Upper lobe of left lung (tissue), 6 donors: ENCODE measurements at regions not wholly inside any gene's neighbourhood (a gene's known extent, or its start where the extent isn't known, plus 50 kb on each side); places are given as distances from the start of the nearest gene placed in this dataset.

Source experiments
- ATAC-seq, 2 donors: fragments of 200-7000 bp; cut with Tn5 transposase; one replicate each; pipeline ENCODE4 v1.9.1; 2022; ENCODE audit warnings: mild to moderate bottlenecking in 2 of 2, moderate library complexity in 2 of 2; ENCODE audit not compliant: low FRiP score in 2 of 2
- DNase-seq, 2 donors: peaks; one replicate each; pipeline ENCODE4 v3.0.0-alpha.2; 2019 to 2020
- H3K27ac ChIP-seq, 4 donors: fragments of 200-600 bp; sonication (generic); one replicate each; pipeline ENCODE4 v1.5.1; 2016 to 2019
- H3K27me3 ChIP-seq, 4 donors: fragments of 200-600 bp; sonication (generic); one replicate each; pipeline ENCODE4 v1.5.1; 2017 to 2019
- H3K36me3 ChIP-seq, 4 donors: fragments of 200-600 bp; sonication (generic); one replicate each; pipeline ENCODE4 v1.5.1; 2016 to 2019
- H3K4me1 ChIP-seq, 4 donors: fragments of 200-600 bp; sonication (generic); one replicate each; pipeline ENCODE4 v1.5.1; 2018 to 2019
- H3K4me3 ChIP-seq, 4 donors: fragments of 200-600 bp; sonication (generic); one replicate each; pipeline ENCODE4 v1.5.1; 2017 to 2019; ENCODE audit warnings: mild to moderate bottlenecking in 2 of 4, moderate library complexity in 1 of 4
- H3K9me3 ChIP-seq, 4 donors: fragments of 200-600 bp; sonication (generic); one replicate each; pipeline ENCODE4 v1.5.1; 2018 to 2019
- EP300 ChIP-seq, 4 donors: sonication (generic); formaldehyde crosslinking; IDR thresholded peaks; one replicate each; pipeline ENCODE4 v1.5.1; 2017; ENCODE audit warnings: antibody characterized with exemption in 4 of 4, control low read depth in 2 of 4
- POLR2A ChIP-seq, 4 donors: fragments of 450-650 bp; IDR thresholded peaks; one replicate each; pipeline ENCODE4 v1.5.1; 2016 to 2017; ENCODE audit warnings: antibody characterized with exemption in 4 of 4, mild to moderate bottlenecking in 2 of 4
- POLR2AphosphoS5 ChIP-seq, 2 donors: sonication (generic); formaldehyde crosslinking; IDR thresholded peaks; one replicate each; pipeline ENCODE4 v1.5.1; 2017; ENCODE audit warnings: antibody characterized with exemption in 2 of 2
- WGBS, 2 donors: methylation state at CpG; one replicate each; pipeline ENCODE4 v1.1.5; 2017 to 2018; 5-methylcytosine and 5-hydroxymethylcytosine counted together
- TF ChIP-seq, protein P1 (sequence below), 6 experiments: fragments of 450-650 bp in 4 of 6; fragments of 200-600 bp in 2 of 6; sonication (generic) in 2 of 6; IDR thresholded peaks; one replicate each; pipeline ENCODE4 v1.5.1; 2016 to 2019; ENCODE audit warnings: antibody characterized with exemption in 6 of 6
- donor health status: DM: no; HTN: no; CAD: no; lungs with moderate emphysema.
- donor health status: DM: no; HTN: yes; CAD: no; lungs with severe emphysema.

GRCh38 chr15:91678003-91678402 is 175.5 kb upstream of the SLCO3A1 start:
- H3K27me3 ChIP-seq = no peaks in the 10 kb centered on the region
- H3K27ac ChIP-seq = no peak overlapping the region
- H3K36me3 ChIP-seq = no peaks in the 10 kb centered on the region
- peaks cover 4 to 12% (median 5%) of the 10 kb centered on the region in 4 donors for H3K9me3 ChIP-seq
- ATAC-seq (no peak), DNase-seq (no peak)
- TF ChIP-seq, protein P1, sequence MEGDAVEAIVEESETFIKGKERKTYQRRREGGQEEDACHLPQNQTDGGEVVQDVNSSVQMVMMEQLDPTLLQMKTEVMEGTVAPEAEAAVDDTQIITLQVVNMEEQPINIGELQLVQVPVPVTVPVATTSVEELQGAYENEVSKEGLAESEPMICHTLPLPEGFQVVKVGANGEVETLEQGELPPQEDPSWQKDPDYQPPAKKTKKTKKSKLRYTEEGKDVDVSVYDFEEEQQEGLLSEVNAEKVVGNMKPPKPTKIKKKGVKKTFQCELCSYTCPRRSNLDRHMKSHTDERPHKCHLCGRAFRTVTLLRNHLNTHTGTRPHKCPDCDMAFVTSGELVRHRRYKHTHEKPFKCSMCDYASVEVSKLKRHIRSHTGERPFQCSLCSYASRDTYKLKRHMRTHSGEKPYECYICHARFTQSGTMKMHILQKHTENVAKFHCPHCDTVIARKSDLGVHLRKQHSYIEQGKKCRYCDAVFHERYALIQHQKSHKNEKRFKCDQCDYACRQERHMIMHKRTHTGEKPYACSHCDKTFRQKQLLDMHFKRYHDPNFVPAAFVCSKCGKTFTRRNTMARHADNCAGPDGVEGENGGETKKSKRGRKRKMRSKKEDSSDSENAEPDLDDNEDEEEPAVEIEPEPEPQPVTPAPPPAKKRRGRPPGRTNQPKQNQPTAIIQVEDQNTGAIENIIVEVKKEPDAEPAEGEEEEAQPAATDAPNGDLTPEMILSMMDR (IDR thresholded peaks at IDR 0.05) = no peak
- no peak for TF ChIP-seq POLR2AphosphoS5 (IDR thresholded peaks at IDR 0.05)
- TF ChIP-seq EP300 (IDR thresholded peaks at IDR 0.05) = no peak
- TF ChIP-seq POLR2A (IDR thresholded peaks at IDR 0.05) = no peak
- no peak overlapping the region for H3K4me3 ChIP-seq
- 69 to 80% methylated on average over 2 of the region's 2 CpGs for WGBS, 2 donors
- no peaks in the 10 kb centered on the region for H3K4me1 ChIP-seq

- peaks cover 0 to 6% (median 3%) of the 10 kb centered on the region in 4 donors for H3K9me3 ChIP-seq
- ATAC-seq = no peak
- WGBS, 2 donors = 49 to 69% methylated on average over 2 of the region's 2 CpGs
These were observed 174.1 kb upstream of the SLCO3A1 start for GRCh38 chr15:91679447-91679846.

GRCh38 chr15:91685436-91685835 is 168.1 kb upstream of the SLCO3A1 start:
- Histone ChIP-seq H3K9me3 (no peaks in the 10 kb centered on the region), H3K36me3 (no peaks in the 10 kb centered on the region), H3K27ac (no peak overlapping the region), H3K4me1 (no peaks in the 10 kb centered on the region), H3K4me3 (no peak overlapping the region), H3K27me3 (no peaks in the 10 kb centered on the region)
- TF ChIP-seq POLR2AphosphoS5 (IDR thresholded peaks at IDR 0.05) (no peak), EP300 (IDR thresholded peaks at IDR 0.05) (no peak), POLR2A (IDR thresholded peaks at IDR 0.05) (no peak)
- TF ChIP-seq, protein P1 (IDR thresholded peaks at IDR 0.05) = no peak
- no peak for ATAC-seq
- DNase-seq = no peak
- WGBS, 2 donors = 74 to 95% methylated on average over 1 of the region's 1 CpG

More at GRCh38 chr15:91679447-91679846, 174.1 kb upstream of the SLCO3A1 start:
- Histone ChIP-seq H3K36me3 (no peaks in the 10 kb centered on the region), H3K27ac (no peak overlapping the region), H3K27me3 (no peaks in the 10 kb centered on the region), H3K4me3 (no peak overlapping the region), H3K4me1 (no peaks in the 10 kb centered on the region)
- TF ChIP-seq EP300 (IDR thresholded peaks at IDR 0.05) (no peak), POLR2AphosphoS5 (IDR thresholded peaks at IDR 0.05) (no peak), POLR2A (IDR thresholded peaks at IDR 0.05) (no peak)
- TF ChIP-seq, protein P1 (IDR thresholded peaks at IDR 0.05) = no peak
- no peak for DNase-seq

- Histone ChIP-seq H3K9me3 (no peaks in the 10 kb centered on the region), H3K4me1 (no peaks in the 10 kb centered on the region), H3K27me3 (no peaks in the 10 kb centered on the region), H3K4me3 (no peak overlapping the region), H3K27ac (no peak overlapping the region), H3K36me3 (no peaks in the 10 kb centered on the region)
- no peak for DNase-seq
- no peak for ATAC-seq
- 88% methylated on average over 3 of the region's 3 CpGs for WGBS, 2 donors
- TF ChIP-seq, protein P1 (IDR thresholded peaks at IDR 0.05) = no peak
These were observed 164.7 kb upstream of the SLCO3A1 start for GRCh38 chr15:91688811-91689210.

- H3K4me3 ChIP-seq = no peak overlapping the region
- no peaks in the 10 kb centered on the region for H3K27me3 ChIP-seq
- WGBS, 2 donors = 87 to 89% methylated on average over 6 of the region's 6 CpGs
- H3K9me3 ChIP-seq = no peaks in the 10 kb centered on the region
- H3K4me1 ChIP-seq = peaks cover 0 to 3% (median 0%) of the 10 kb centered on the region in 4 donors
- ATAC-seq (no peak), DNase-seq (no peak)
- no peaks in the 10 kb centered on the region for H3K36me3 ChIP-seq
- TF ChIP-seq POLR2A (IDR thresholded peaks at IDR 0.05) (no peak), EP300 (IDR thresholded peaks at IDR 0.05) (no peak), POLR2AphosphoS5 (IDR thresholded peaks at IDR 0.05) (no peak)
- TF ChIP-seq, protein P1 (IDR thresholded peaks at IDR 0.05) = no peak
- no peak overlapping the region for H3K27ac ChIP-seq
These were observed 164.1 kb upstream of the SLCO3A1 start for GRCh38 chr15:91689377-91689776.
